ENCODE measurements at regions not wholly inside any gene's neighbourhood (a gene's known extent, or its start where the extent isn't known, plus 50 kb on each side); places are given as distances from the start of the nearest gene placed in this dataset.

DNA sequence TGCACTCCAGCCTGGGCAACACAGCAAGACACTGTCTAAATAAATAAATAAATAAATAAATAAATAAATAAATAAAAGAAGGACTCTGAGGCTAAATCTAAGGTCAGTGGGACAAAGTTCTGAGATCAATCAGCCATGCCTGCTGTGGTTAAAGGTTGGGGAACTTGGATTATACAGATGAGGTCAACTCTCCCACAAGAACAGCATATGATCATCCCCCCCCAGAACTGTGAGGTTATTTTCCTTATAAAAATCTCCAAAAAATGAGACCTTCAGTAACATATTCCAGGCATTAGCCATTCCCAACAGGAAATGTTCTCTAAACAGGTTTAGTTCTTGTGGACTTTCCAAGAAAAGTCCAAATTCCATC is 90.3 kb downstream of the C16orf95 start:
- no peak overlapping the region for H3K27ac Mint-ChIP-seq
- no peak overlapping the region for H3K4me3 Mint-ChIP-seq
- H3K4me1 Mint-ChIP-seq: no peaks in the 10 kb centered on the region
- DNase-seq (ENCODE audit: low spot score in 2 of 2) (no peak), ATAC-seq (no peak)
- H3K36me3 Mint-ChIP-seq: no peaks in the 10 kb centered on the region
- peaks cover 3% of the 10 kb centered on the region for H3K9me3 Mint-ChIP-seq

DNA sequence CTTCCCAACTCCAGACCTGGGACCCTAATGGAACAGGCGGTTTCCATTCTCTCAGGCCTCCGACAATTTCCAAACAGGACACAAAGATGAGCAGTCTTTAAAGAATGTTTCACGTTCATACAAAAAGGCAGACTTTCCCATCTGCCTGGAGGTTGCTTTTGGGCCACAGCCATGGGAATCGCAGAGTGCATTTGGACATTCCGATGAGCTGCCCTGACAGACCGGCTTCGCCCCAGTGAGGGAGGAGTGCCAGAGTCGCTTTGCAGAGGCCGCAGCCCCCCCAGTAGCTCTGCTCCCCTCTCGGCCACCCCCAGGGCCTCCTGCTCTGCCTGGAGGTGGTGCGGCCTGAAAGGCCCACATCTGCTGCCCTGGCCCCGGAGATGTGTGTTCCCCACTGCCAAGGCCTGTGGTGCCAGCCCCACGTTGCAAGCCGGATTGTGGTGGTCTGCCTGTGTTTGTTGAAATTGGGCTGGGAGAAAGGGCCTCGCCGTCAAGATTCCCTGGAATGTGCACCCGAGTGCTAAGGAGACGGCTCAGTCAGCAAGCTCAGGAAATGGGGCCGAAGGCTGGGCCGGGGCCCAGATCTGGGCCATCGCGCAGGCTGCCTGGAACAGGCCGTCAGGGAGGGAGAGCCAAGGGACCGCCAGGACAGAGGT is 89.8 kb downstream of the C16orf95 start:
- peaks cover 3% of the 10 kb centered on the region for H3K9me3 Mint-ChIP-seq
- H3K4me1 Mint-ChIP-seq: no peaks in the 10 kb centered on the region
- H3K27ac Mint-ChIP-seq: no peak overlapping the region
- no peak for ATAC-seq
- no peak overlapping the region for H3K4me3 Mint-ChIP-seq
- H3K36me3 Mint-ChIP-seq: no peaks in the 10 kb centered on the region
- no peak for DNase-seq (ENCODE audit: low spot score in 2 of 2)

DNA sequence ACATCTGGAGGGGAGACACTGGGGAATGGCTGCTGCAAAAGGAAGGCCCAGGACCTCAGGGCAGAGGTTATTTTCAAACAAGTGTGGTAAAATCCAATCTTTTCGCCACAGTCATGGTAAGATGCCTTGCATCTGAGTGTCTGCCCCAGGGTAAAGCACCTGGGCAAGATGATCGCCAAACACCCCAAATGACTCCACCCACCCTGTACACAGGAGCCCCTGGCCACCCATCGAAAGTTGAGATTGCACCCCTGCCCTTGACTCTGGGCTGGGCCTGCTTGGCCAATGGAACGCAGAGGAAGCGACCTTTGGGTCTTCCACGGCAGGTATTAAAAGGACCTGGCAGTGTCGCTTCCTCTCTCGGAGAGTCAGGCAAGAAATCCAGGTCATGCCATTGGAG is 88.8 kb downstream of the C16orf95 start:
- no peaks in the 10 kb centered on the region for H3K4me1 Mint-ChIP-seq
- no peaks in the 10 kb centered on the region for H3K36me3 Mint-ChIP-seq
- DNase-seq (ENCODE audit: low spot score in 2 of 2) (no peak), ATAC-seq (no peak)
- H3K9me3 Mint-ChIP-seq: peaks cover 3% of the 10 kb centered on the region
- H3K4me3 Mint-ChIP-seq: no peak overlapping the region
- H3K27ac Mint-ChIP-seq: no peak overlapping the region

DNA sequence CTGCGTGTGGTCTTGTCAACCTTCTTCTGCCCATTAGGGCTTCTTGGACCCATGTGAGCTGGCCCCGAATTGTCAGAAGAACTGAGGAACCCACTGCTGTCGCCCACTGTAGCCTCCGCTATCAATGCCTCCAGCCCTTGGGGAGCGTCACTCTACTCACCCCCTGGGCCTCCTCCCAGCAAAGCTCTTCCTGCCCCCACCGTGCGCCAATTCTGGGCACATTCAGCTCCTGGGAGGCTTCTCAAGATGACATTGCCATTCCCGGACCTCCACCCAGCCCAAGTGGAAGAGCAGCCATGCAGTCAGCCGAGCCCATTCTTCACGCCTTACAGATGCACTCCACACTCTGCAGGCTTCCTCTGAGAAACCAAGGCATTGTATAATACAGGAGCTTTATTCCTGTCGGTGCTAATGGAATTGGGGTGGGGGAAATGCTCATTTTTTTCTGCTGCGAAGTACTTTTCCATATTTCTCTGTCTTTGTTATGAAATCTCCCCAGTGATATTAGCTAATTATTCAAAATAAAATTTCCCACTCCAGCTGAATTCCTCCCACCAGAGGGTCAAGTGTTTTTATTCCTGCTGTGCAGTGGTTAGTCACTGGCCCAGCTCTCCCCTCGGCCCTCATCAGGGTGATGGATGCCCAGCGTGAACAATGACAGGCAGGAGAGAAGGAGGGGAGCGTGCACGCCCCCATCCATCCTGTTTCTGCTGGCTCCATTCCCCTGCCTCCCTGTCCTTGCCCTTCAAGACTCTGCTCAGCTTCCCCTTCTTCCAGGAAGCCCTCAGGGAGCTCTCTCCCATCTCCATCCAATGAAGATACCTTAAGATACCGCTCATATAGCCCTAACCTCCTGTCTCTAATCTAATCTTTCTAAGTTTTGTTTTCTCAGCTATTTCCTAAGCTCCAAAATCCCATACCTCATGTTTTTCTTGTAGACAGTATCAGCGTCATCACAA is 87.7 kb downstream of the C16orf95 start:
- Mint-ChIP-seq H3K4me1 (no peaks in the 10 kb centered on the region), H3K9me3 (peaks cover 3% of the 10 kb centered on the region), H3K36me3 (no peaks in the 10 kb centered on the region), H3K4me3 (no peak overlapping the region), H3K27ac (no peak overlapping the region)
- ATAC-seq (no peak), DNase-seq (ENCODE audit: low spot score in 2 of 2) (no peak)

DNA sequence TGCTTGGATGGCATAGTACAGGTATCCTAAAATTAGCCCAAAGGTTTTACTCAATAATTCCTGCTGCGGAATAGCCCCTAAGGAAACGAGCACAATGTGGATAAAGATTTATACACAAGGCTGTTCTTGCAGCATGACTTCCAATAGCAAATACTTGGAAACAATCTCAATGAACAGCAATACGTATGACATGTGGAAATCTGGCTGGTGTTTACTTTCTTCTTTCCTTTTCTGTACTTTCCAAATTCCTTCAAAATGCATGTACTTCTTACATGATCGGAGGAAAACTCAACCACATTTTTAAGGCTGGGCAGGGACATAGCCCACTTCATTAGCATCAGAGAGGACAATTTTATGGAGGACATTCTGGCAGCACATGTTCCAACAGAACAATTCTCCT is 86.6 kb downstream of the C16orf95 start:
- H3K9me3 Mint-ChIP-seq: peaks cover 3% of the 10 kb centered on the region
- peaks cover 3% of the 10 kb centered on the region for H3K4me1 Mint-ChIP-seq
- ATAC-seq (no peak), DNase-seq (ENCODE audit: low spot score in 2 of 2) (no peak)
- no peaks in the 10 kb centered on the region for H3K36me3 Mint-ChIP-seq
- no peak overlapping the region for H3K4me3 Mint-ChIP-seq
- H3K27ac Mint-ChIP-seq: no peak overlapping the region

DNA sequence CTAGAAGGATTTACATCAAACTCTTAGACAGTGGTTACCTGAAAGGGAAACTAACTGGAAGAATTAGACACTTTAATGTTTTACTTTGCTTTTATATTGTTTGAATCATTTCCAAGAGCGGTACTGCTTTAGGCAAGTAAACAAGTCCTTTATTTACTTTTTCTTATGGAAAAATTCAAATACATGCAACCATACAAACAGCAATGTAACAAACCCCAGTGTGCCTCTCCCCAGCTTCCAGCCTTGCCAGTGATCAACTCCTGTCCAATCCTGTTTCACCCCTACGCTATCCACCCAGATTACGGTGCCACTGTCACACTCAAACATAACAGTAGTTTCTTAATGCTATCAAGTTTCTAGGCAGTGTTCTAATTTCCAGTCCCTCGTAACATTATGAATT is 85.9 kb downstream of the C16orf95 start:
- Mint-ChIP-seq H3K9me3 (peaks cover 3% of the 10 kb centered on the region), H3K27ac (no peak overlapping the region), H3K4me1 (peaks cover 10% of the 10 kb centered on the region), H3K36me3 (no peaks in the 10 kb centered on the region), H3K4me3 (no peak overlapping the region)
- ATAC-seq (no peak), DNase-seq (ENCODE audit: low spot score in 2 of 2) (no peak)

DNA sequence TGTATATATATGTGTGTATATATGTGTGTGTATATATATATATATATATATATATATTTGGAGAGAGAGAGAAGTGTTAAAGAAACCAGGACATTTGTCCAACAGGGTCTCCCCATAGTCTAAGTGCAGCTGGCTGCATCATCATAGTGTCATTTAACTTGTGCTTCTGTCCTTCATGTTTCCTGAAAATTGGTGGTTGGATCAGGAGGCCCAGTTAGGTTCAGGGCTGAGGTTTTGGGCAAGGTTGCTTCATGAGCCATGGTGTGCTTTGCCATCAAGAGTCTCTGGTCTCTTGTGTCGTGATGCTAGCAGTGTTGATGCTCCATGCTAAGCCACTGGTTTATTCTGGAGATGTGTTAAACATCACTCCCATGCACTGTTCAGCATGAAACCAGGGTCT is 85.3 kb downstream of the C16orf95 start:
- no peak overlapping the region for H3K27ac Mint-ChIP-seq
- H3K4me3 Mint-ChIP-seq: no peak overlapping the region
- no peak for DNase-seq (ENCODE audit: low spot score in 2 of 2)
- H3K4me1 Mint-ChIP-seq: peaks cover 15% of the 10 kb centered on the region
- peaks cover 3% of the 10 kb centered on the region for H3K9me3 Mint-ChIP-seq
- no peak for ATAC-seq
- H3K36me3 Mint-ChIP-seq: no peaks in the 10 kb centered on the region

DNA sequence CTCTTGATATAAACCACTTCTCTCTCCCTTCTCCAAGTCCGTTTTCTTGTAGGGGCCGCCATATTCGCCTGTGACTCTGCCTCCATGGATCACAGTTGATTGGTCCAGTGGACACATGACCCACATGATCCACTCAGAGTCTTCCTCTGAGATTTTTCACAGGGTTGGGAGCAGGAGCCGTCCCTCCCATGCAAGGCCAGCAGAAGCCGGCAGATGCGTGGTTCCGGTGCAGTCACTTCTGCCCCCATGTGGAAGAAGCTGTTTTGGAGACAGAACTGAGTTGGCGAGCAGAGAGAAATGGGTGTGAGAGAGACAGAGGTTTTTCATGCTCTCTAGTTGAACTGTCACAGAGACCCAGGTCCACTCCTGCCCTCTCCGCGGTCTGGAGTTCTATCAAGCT is 83.3 kb downstream of the C16orf95 start:
- H3K4me1 Mint-ChIP-seq: peaks cover 15% of the 10 kb centered on the region
- peaks cover 3% of the 10 kb centered on the region for H3K9me3 Mint-ChIP-seq
- no peak overlapping the region for H3K27ac Mint-ChIP-seq
- ATAC-seq (no peak), DNase-seq (ENCODE audit: low spot score in 2 of 2) (no peak)
- no peaks in the 10 kb centered on the region for H3K36me3 Mint-ChIP-seq
- H3K4me3 Mint-ChIP-seq: no peak overlapping the region

DNA sequence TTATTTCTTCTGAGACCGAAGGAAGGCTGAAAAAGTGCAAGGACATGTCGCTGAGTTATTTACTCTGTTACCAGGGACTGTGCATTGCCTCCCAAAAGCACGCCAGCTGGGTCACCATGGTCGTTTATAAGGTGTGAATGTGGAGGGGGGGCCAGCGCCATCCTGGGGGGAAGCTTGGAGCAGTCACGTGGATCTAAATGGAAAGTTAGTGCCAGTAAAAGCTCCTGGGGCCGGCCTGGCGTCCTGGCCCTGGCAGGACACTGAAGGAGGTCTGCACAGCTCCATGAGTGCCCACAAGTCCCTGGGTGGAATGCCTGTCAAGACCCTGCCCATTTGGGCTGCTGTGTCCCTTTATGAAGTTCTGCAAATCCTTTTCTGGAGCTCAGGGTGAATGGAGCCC is 82.6 kb downstream of the C16orf95 start:
- no peak overlapping the region for H3K27ac Mint-ChIP-seq
- no peak for ATAC-seq
- no peak for DNase-seq (ENCODE audit: low spot score in 2 of 2)
- H3K9me3 Mint-ChIP-seq: peaks cover 3% of the 10 kb centered on the region
- H3K4me3 Mint-ChIP-seq: no peak overlapping the region
- H3K36me3 Mint-ChIP-seq: no peaks in the 10 kb centered on the region
- peaks cover 15% of the 10 kb centered on the region for H3K4me1 Mint-ChIP-seq

DNA sequence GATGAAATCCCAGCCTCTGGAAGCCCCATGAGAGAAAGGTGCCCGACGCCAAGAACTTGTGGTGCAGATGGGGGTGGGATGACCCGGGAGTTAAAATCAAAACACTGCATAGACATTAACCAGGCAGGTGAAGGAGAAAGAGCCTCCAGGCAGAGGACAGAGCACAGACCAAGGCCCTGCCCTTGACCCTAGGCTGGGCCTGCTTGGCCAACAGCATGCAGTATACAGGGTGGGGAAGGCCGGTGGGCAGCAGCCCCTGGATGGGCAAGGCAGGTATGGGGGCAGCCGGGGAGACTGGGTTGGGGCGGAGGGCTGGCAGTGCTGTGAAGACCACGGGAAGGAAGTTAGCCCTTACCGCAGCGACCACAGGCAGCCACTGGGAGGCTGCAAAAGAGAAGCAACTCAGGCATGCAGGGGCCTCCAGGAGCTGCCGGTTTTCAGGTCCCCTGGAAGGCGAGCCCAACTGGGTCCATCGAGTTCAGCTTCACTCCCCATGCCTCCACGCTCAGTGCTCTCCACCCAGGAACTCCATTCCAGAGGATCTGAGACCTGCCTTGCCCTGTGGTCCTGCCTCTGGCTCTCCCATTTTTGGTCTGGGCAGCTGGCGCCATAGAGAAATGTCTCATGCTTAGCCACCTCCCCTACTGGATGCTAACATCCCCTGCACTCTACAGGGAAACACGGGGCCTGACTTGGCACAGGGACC is 81.2 kb downstream of the C16orf95 start:
- peaks cover 3% of the 10 kb centered on the region for H3K9me3 Mint-ChIP-seq
- H3K36me3 Mint-ChIP-seq: no peaks in the 10 kb centered on the region
- ATAC-seq (peak; percentile 51), DNase-seq (ENCODE audit: low spot score in 2 of 2) (no peak)
- peaks cover 15% of the 10 kb centered on the region for H3K4me1 Mint-ChIP-seq
- peak overlapping the region; percentile 85 for H3K27ac Mint-ChIP-seq
- peak overlapping the region; percentile 26 for H3K4me3 Mint-ChIP-seq

DNA sequence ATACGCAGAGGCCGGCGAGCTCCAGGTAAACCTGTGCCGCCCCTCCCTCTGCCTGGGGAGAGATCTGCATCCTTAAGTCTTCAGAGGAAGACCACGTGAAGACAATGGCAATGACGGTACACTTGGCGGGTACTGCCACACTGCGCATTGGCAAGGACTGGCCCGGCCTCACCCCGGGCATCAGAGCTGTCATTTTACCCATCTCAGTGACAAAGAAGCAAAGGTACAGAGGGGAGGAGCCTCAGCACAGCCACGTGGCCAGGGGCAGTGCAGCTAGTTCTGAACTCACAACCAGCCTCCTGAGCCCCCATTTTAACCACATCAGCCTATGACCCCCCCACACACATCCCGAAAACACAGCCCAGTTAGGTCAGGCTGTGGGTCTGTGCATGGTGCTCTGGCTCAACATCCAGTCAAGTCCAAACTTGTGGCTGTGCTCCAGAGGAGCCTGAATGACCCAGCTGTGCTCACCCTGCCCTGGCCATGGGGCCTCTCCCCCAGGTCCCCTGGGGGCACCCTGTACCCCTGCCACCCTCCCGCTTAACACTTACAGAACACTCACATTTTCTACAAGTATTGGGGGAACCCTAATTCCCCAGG is 80.6 kb downstream of the C16orf95 start:
- ATAC-seq (peak; percentile 48), DNase-seq (ENCODE audit: low spot score in 2 of 2) (no peak)
- peak overlapping the region; percentile 85 for H3K27ac Mint-ChIP-seq
- no peaks in the 10 kb centered on the region for H3K36me3 Mint-ChIP-seq
- H3K9me3 Mint-ChIP-seq: peaks cover under 1% of the 10 kb centered on the region
- H3K4me1 Mint-ChIP-seq: peaks cover 15% of the 10 kb centered on the region
- H3K4me3 Mint-ChIP-seq: peak overlapping the region; percentile 26

DNA sequence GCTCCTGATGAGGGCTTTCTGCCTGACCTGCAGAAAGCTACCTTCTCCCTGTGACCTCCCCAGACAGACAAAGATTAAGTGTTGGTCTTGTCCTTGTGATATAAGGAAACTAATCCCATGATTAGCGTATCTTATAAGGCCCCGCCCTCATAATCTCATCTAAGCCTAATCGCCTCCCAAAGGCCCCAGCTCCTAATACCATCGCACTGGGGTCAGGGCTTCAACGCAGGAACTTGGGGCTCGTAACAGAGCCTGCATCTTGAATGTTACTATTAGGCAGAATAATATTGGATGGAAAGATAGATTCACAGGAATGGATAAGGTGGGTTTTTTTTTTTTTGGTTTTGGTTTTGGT is 78.9 kb downstream of the C16orf95 start:
- H3K27ac Mint-ChIP-seq: no peak overlapping the region
- no peak overlapping the region for H3K4me3 Mint-ChIP-seq
- no peaks in the 10 kb centered on the region for H3K36me3 Mint-ChIP-seq
- ATAC-seq (no peak), DNase-seq (ENCODE audit: low spot score in 2 of 2) (no peak)
- peaks cover 15% of the 10 kb centered on the region for H3K4me1 Mint-ChIP-seq
- no peaks in the 10 kb centered on the region for H3K9me3 Mint-ChIP-seq

DNA sequence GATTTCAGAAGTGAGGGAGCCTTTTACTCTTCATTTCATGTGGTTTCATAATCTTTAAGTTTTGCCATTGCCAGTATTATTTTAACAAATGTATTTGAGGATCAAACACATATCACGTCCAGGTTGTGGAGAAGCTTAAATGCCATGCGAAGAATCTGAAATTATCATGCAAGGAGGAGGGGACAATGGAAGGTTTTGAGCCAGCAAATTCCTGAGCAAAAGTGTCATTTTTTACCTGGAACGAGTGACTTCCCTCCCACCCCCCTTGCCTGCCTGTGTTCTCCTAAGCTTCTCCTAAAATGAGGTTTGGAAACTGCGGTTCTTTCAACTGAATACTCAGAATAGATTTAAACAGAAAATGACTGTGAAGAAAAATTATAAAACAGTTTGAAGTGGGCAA is 77.6 kb downstream of the C16orf95 start:
- no peak for ATAC-seq
- Mint-ChIP-seq H3K36me3 (no peaks in the 10 kb centered on the region), H3K4me3 (no peak overlapping the region), H3K9me3 (no peaks in the 10 kb centered on the region), H3K4me1 (peaks cover 15% of the 10 kb centered on the region), H3K27ac (no peak overlapping the region)
- no peak for DNase-seq (ENCODE audit: low spot score in 2 of 2)

DNA sequence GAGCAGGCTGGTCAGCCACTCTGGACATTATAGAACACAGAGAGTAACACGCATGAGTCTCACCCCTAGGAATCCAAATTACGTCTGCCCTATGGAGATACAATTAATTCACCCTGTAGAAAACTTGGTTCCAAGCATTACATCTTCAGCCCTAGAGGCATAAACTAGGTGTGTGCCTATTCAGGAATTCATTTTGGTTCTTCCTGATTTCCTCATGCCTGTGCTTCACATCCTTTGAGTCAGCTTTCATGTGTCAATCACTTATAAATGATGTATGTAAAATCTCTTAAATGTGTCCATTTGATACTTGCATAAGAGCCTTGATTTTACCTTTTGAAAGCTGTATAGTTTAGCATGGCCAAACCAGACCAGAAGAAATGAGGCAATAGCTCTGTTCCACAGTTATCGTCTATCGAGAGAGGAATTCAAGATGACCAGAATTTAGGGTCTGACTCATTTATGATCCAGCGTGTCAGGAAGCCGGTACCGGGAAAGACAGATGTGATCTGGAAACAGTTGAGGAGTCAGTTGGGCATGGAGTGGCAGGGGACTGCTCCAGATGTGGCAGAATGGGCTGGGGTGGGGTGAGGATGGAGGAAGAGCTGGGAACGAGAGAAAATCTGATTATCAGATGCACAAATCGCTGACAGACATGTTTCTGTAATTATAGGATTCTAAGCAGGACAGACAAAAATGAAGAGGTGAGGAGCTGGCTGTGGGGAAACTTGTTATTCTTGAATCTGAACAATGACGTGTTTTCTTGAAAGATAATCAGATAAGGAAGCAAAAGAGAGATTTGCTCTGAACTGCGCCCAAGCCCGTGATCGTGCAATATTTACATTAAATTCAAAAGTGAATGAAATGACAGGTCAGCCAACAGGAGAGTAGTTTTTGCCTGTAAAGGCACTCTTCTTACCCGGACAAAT is 76.7 kb downstream of the C16orf95 start:
- Mint-ChIP-seq H3K36me3 (no peaks in the 10 kb centered on the region), H3K4me1 (peaks cover 13% of the 10 kb centered on the region), H3K4me3 (no peak overlapping the region), H3K9me3 (no peaks in the 10 kb centered on the region), H3K27ac (no peak overlapping the region)
- DNase-seq (ENCODE audit: low spot score in 2 of 2) (no peak), ATAC-seq (no peak)

Data from stimulated activated effector memory CD8-positive, alpha-beta T cell treated with anti-CD3 and anti-CD28 coated beads, Interleukin-12 subunit alpha, Interleukin-12 subunit beta, amount 100 ng/mL, for 72 hours (primary cell).